Vagina (tissue), 2 donors: ENCODE measurements at regions not wholly inside any gene's neighbourhood (a gene's known extent, or its start where the extent isn't known, plus 50 kb on each side); places are given as distances from the start of the nearest gene placed in this dataset.
"Not testable (repeated sequence)": the region's sequence is repeated elsewhere in the genome, so short reads cannot be mapped to it uniquely, and the experiment has no call there.

Source experiments
- DNase-seq, 2 donors: peaks; one replicate each; pipeline ENCODE4 v3.0.0-alpha.2; 2017; ENCODE audit errors: extremely low spot score in 2 of 2
- H3K27ac ChIP-seq: fragments of 200-600 bp; sonication (generic); one replicate; pipeline ENCODE4 v1.5.1; 2019
- H3K27me3 ChIP-seq: fragments of 200-600 bp; sonication (generic); one replicate; pipeline ENCODE4 v1.5.1; 2019
- H3K36me3 ChIP-seq, 2 donors: fragments of 200-600 bp; sonication (generic); one replicate each; pipeline ENCODE4 v1.5.1; 2017 to 2019
- H3K4me1 ChIP-seq: fragments of 200-600 bp; sonication (generic); one replicate; pipeline ENCODE4 v1.5.1; 2019
- H3K4me3 ChIP-seq, 2 donors: fragments of 200-600 bp; sonication (generic); 1 replicate in 1 of 2; 2 replicates in 1 of 2; pipeline ENCODE4 v1.5.1; 2016 to 2019
- H3K9me3 ChIP-seq: fragments of 200-600 bp; sonication (generic); one replicate; pipeline ENCODE4 v1.5.1; 2019
- POLR2A ChIP-seq, 2 donors: fragments of 450-650 bp; IDR thresholded peaks; one replicate each; pipeline ENCODE4 v1.6.1; 2017; ENCODE audit warnings: antibody characterized with exemption in 2 of 2, mild to moderate bottlenecking in 2 of 2, moderate library complexity in 2 of 2
- POLR2AphosphoS5 ChIP-seq, 2 donors: sonication (generic); formaldehyde crosslinking; IDR thresholded peaks; one replicate each; pipeline ENCODE4 v1.9.0; 2017; ENCODE audit warnings: antibody characterized with exemption in 2 of 2, mild to moderate bottlenecking in 2 of 2, low read depth in 1 of 2; ENCODE audit not compliant: insufficient read depth in 1 of 2
- intact Hi-C: fragments of 100-400 bp; cut with DNase I; formaldehyde crosslinking; loops from one replicate; pipeline ENCODE4 v1.15.1; 2023
- TF ChIP-seq, protein P1 (sequence below), 3 experiments: fragments of 450-650 bp in 2 of 3; fragments of 200-600 bp in 1 of 3; sonication (generic) in 1 of 3; IDR thresholded peaks; one replicate each; pipeline ENCODE4 v1.5.1; 2017 to 2019; ENCODE audit warnings: antibody characterized with exemption in 3 of 3, mild to moderate bottlenecking in 2 of 3, moderate library complexity in 2 of 3

GRCh38 chr7:125934539-125934938 is 1004.9 kb upstream of the POT1 start:
- Histone ChIP-seq H3K4me3 (no peak overlapping the region), H3K27me3 (no peaks in the 10 kb centered on the region), H3K9me3 (no peaks in the 10 kb centered on the region), H3K36me3 (no peaks in the 10 kb centered on the region), H3K27ac (no peak overlapping the region), H3K4me1 (no peaks in the 10 kb centered on the region)
- TF ChIP-seq POLR2AphosphoS5 (IDR thresholded peaks at IDR 0.05; ENCODE audit: insufficient read depth in 1 of 2, low read depth in 1 of 2) = no peak
- TF ChIP-seq, protein P1, sequence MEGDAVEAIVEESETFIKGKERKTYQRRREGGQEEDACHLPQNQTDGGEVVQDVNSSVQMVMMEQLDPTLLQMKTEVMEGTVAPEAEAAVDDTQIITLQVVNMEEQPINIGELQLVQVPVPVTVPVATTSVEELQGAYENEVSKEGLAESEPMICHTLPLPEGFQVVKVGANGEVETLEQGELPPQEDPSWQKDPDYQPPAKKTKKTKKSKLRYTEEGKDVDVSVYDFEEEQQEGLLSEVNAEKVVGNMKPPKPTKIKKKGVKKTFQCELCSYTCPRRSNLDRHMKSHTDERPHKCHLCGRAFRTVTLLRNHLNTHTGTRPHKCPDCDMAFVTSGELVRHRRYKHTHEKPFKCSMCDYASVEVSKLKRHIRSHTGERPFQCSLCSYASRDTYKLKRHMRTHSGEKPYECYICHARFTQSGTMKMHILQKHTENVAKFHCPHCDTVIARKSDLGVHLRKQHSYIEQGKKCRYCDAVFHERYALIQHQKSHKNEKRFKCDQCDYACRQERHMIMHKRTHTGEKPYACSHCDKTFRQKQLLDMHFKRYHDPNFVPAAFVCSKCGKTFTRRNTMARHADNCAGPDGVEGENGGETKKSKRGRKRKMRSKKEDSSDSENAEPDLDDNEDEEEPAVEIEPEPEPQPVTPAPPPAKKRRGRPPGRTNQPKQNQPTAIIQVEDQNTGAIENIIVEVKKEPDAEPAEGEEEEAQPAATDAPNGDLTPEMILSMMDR (IDR thresholded peaks at IDR 0.05) = no peak
- no peak for TF ChIP-seq POLR2A (IDR thresholded peaks at IDR 0.05)
- intact Hi-C loops = no loop called here
- no peak for DNase-seq

- Histone ChIP-seq H3K9me3 (no peaks in the 10 kb centered on the region), H3K4me3 (no peak overlapping the region), H3K27ac (no peak overlapping the region), H3K4me1 (no peaks in the 10 kb centered on the region), H3K36me3 (no peaks in the 10 kb centered on the region), H3K27me3 (no peaks in the 10 kb centered on the region)
- intact Hi-C loops = no loop called here
- DNase-seq = no peak
- TF ChIP-seq POLR2A (IDR thresholded peaks at IDR 0.05) (no peak), POLR2AphosphoS5 (IDR thresholded peaks at IDR 0.05; ENCODE audit: insufficient read depth in 1 of 2, low read depth in 1 of 2) (no peak)
- TF ChIP-seq, protein P1 (IDR thresholded peaks at IDR 0.05) = no peak
Observed at GRCh38 chr7:125930848-125931247, 1001.2 kb upstream of the POT1 start.

- intact Hi-C loops = no loop called here
- H3K27me3 ChIP-seq = no peaks in the 10 kb centered on the region
- no peaks in the 10 kb centered on the region for H3K36me3 ChIP-seq
- H3K4me3 ChIP-seq = no peak overlapping the region
- H3K9me3 ChIP-seq = no peaks in the 10 kb centered on the region
- DNase-seq = no peak
- H3K4me1 ChIP-seq = no peaks in the 10 kb centered on the region
- TF ChIP-seq, protein P1 (IDR thresholded peaks at IDR 0.05) = no peak
- TF ChIP-seq POLR2A (IDR thresholded peaks at IDR 0.05) (no peak), POLR2AphosphoS5 (IDR thresholded peaks at IDR 0.05; ENCODE audit: insufficient read depth in 1 of 2, low read depth in 1 of 2) (no peak)
- no peak overlapping the region for H3K27ac ChIP-seq
Observed at GRCh38 chr7:125927556-125927955, 997.9 kb upstream of the POT1 start.

DNA sequence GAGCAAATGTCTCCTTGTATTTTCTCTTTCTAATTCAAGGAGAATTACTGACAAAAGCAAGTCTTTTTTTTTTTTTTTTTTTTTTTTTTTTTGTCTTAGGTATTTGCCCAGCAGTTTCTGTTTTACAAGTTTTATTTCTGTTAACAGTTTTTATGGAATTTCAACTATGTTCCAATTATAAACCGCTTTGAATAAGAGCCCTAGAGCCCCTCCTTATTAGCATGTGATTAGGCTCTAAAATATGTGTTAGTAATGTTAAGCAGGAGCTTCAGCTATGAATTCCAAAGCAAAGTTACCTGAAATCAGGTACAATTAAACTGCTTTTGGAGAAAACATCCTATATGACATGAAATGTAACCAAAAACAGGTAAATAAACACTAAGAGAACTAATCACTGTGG is 997.0 kb upstream of the POT1 start:
- Histone ChIP-seq H3K36me3 (no peaks in the 10 kb centered on the region), H3K9me3 (no peaks in the 10 kb centered on the region), H3K4me3 (no peak overlapping the region), H3K27me3 (no peaks in the 10 kb centered on the region), H3K4me1 (no peaks in the 10 kb centered on the region), H3K27ac (no peak overlapping the region)
- no peak for DNase-seq
- TF ChIP-seq POLR2A (IDR thresholded peaks at IDR 0.05) = no peak
- no peak for TF ChIP-seq POLR2AphosphoS5 (IDR thresholded peaks at IDR 0.05; ENCODE audit: insufficient read depth in 1 of 2, low read depth in 1 of 2)
- TF ChIP-seq, protein P1 (IDR thresholded peaks at IDR 0.05) = no peak
- intact Hi-C loops = no loop called here

GRCh38 chr7:125924037-125924436 is 994.4 kb upstream of the POT1 start:
- TF ChIP-seq, protein P1 (IDR thresholded peaks at IDR 0.05) = no peak
- TF ChIP-seq POLR2A (IDR thresholded peaks at IDR 0.05) (no peak), POLR2AphosphoS5 (IDR thresholded peaks at IDR 0.05; ENCODE audit: insufficient read depth in 1 of 2, low read depth in 1 of 2) (no peak)
- no peaks in the 10 kb centered on the region for H3K36me3 ChIP-seq
- no peak for DNase-seq
- H3K4me1 ChIP-seq = no peaks in the 10 kb centered on the region
- H3K27me3 ChIP-seq = no peaks in the 10 kb centered on the region
- intact Hi-C loops = no loop called here
- no peak overlapping the region for H3K27ac ChIP-seq
- H3K4me3 ChIP-seq = no peak overlapping the region
- no peaks in the 10 kb centered on the region for H3K9me3 ChIP-seq

DNA sequence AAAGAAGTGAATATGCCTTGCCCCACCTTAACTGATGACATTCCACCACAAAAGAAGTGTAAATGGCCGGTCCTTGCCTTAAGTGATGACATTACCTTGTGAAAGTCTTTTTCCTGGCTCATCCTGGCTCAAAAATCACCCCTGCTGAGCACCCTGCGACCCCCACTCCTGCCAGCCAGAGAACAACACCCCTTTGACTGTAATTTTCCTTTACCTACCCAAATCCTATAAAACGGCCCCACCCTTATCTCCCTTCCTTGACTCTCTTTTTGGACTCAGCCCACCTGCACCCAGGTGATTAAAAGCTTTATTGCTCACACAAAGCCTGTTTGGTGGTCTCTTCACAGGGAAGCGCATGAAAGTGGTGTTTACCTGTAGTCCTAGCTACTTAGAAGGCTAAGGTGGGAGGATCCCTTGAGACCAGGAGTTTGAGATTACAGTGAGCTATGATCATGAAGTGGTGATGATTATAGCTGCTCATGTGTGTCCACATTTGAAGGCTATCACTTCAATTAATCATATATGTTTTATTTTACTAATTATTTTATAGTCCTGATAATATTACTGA is 985.8 kb upstream of the POT1 start:
- H3K27me3 ChIP-seq, intact Hi-C loops, DNase-seq: not testable (repeated sequence)

More for the DNA sequence above, 985.8 kb upstream of the POT1 start:
- H3K4me1 ChIP-seq, H3K4me3 ChIP-seq, H3K9me3 ChIP-seq, H3K36me3 ChIP-seq, H3K27ac ChIP-seq: not testable (repeated sequence)
